Nephron (organoid): ENCODE measurements at regions not wholly inside any gene's neighbourhood (a gene's known extent, or its start where the extent isn't known, plus 50 kb on each side); places are given as distances from the start of the nearest gene placed in this dataset.

Experiments
- H3K27ac Mint-ChIP-seq, 3 experiments: 2 replicates each; pipeline ENCODE4 v1.8.0; 2020; ENCODE audit warnings: mixed read lengths in 3 of 3, mild to moderate bottlenecking in 2 of 3, moderate library complexity in 1 of 3
- H3K27me3 Mint-ChIP-seq: 2 replicates; pipeline ENCODE4 v1.8.0; 2021; ENCODE audit warnings: low read depth, mild to moderate bottlenecking, moderate library complexity, mixed read lengths
- H3K36me3 Mint-ChIP-seq: 2 replicates; pipeline ENCODE4 v1.8.0; 2020; ENCODE audit warnings: low read depth, mixed read lengths
- H3K4me1 Mint-ChIP-seq: 2 replicates; pipeline ENCODE4 v1.8.0; 2020; ENCODE audit warnings: mixed read lengths
- H3K4me3 Mint-ChIP-seq, 3 experiments: 2 replicates each; pipeline ENCODE4 v1.8.0; 2020; ENCODE audit warnings: mild to moderate bottlenecking in 3 of 3, mixed read lengths in 3 of 3, moderate library complexity in 2 of 3
- H3K9me3 Mint-ChIP-seq: 2 replicates; pipeline ENCODE4 v1.8.0; 2020; ENCODE audit warnings: mixed read lengths
- TF ChIP-seq, protein P1 (sequence below), 3 experiments: fragments of 200-600 bp; sonication (generic); IDR thresholded peaks; one replicate each; pipeline ENCODE4 v1.5.0; 2021; ENCODE audit warnings: antibody characterized with exemption in 3 of 3; ENCODE audit not compliant: unreplicated experiment in 3 of 3

DNA sequence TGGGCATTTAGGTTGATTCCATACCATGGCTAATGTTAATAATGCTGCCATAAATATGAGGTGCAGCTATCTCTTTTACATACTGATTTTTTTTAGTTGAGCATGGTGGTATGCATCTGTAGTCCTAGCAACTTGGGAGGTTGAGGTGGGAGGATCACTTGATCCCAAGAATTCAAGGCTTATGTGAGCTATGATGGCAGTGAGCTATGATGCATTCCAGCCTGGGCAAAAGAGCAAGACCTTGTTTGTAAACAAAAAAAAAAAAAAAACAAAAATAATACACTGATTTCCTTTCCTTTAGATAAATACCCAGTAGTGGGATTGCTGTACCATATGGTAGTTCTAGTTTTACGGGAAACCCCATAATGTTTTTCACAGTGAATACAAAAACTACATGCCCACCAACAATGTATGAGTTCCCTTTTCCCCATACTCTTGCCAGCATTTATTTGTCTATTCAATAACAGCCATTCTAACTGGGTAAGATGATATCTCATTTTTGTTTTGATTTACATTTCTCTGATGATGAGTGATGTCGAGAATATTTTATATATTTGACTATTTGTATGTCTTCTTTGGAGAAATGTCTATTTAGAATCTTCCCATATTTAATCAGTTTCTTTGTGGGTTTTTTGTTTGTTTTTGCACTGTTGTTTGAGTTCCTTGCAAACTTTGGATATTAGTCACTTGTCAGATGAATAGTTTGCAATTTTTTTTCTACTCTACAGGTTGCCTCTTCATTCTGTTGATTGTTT, 281.0 kb upstream of the KYNU start:
- no peak overlapping the region for H3K4me3 Mint-ChIP-seq
- H3K36me3 Mint-ChIP-seq: no peaks in the 10 kb centered on the region
- H3K27me3 Mint-ChIP-seq: no peaks in the 10 kb centered on the region
- H3K4me1 Mint-ChIP-seq: no peaks in the 10 kb centered on the region
- H3K9me3 Mint-ChIP-seq: no peaks in the 10 kb centered on the region
- no peak overlapping the region for H3K27ac Mint-ChIP-seq
- TF ChIP-seq, protein P1, sequence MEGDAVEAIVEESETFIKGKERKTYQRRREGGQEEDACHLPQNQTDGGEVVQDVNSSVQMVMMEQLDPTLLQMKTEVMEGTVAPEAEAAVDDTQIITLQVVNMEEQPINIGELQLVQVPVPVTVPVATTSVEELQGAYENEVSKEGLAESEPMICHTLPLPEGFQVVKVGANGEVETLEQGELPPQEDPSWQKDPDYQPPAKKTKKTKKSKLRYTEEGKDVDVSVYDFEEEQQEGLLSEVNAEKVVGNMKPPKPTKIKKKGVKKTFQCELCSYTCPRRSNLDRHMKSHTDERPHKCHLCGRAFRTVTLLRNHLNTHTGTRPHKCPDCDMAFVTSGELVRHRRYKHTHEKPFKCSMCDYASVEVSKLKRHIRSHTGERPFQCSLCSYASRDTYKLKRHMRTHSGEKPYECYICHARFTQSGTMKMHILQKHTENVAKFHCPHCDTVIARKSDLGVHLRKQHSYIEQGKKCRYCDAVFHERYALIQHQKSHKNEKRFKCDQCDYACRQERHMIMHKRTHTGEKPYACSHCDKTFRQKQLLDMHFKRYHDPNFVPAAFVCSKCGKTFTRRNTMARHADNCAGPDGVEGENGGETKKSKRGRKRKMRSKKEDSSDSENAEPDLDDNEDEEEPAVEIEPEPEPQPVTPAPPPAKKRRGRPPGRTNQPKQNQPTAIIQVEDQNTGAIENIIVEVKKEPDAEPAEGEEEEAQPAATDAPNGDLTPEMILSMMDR (IDR thresholded peaks at IDR 0.05; ENCODE audit: unreplicated experiment in 3 of 3): no peak

DNA sequence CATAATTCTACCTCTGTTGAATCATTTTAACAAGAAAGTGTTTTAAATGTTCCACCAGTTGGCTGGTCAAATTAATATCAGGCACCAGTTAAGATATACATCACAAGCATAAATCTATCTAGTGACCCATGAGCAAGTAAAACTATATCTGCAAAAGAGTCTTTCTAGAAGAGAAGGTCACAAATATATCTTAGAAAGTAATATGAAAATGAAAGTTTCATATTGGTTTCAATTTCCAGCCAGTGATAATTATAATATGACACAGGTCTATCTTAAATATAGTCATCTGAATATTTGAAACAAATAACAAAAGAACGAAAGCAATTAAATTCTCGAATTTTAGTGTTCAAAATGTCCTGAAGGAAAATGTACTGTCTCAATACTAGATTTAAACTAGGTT, 282.5 kb upstream of the KYNU start:
- no peaks in the 10 kb centered on the region for H3K4me1 Mint-ChIP-seq
- no peak overlapping the region for H3K27ac Mint-ChIP-seq
- TF ChIP-seq, protein P1 (IDR thresholded peaks at IDR 0.05; ENCODE audit: unreplicated experiment in 3 of 3): no peak
- no peak overlapping the region for H3K4me3 Mint-ChIP-seq
- H3K9me3 Mint-ChIP-seq: no peaks in the 10 kb centered on the region
- no peaks in the 10 kb centered on the region for H3K27me3 Mint-ChIP-seq
- no peaks in the 10 kb centered on the region for H3K36me3 Mint-ChIP-seq

DNA sequence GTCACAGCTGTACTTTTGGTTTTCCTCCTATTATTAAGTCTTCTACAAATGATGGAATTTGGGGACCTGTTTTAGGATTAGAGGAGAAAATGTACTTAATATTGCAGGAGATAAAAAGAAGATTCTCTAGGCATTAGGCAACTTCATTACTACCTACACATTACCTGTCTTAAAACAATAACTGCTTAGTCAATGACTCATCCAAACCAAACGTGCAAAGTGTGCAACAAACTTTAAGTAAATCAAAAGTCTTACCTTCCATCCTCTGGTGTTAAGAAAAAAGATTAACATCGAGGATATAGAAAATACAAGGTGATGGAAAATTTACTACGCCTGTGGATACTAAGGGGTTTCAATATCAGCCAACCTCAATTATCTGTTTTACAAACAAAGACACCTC, 285.3 kb upstream of the KYNU start:
- H3K4me3 Mint-ChIP-seq: no peak overlapping the region
- no peaks in the 10 kb centered on the region for H3K27me3 Mint-ChIP-seq
- no peaks in the 10 kb centered on the region for H3K36me3 Mint-ChIP-seq
- H3K27ac Mint-ChIP-seq: no peak overlapping the region
- no peaks in the 10 kb centered on the region for H3K4me1 Mint-ChIP-seq
- TF ChIP-seq, protein P1 (IDR thresholded peaks at IDR 0.05; ENCODE audit: unreplicated experiment in 3 of 3): no peak
- no peaks in the 10 kb centered on the region for H3K9me3 Mint-ChIP-seq

DNA sequence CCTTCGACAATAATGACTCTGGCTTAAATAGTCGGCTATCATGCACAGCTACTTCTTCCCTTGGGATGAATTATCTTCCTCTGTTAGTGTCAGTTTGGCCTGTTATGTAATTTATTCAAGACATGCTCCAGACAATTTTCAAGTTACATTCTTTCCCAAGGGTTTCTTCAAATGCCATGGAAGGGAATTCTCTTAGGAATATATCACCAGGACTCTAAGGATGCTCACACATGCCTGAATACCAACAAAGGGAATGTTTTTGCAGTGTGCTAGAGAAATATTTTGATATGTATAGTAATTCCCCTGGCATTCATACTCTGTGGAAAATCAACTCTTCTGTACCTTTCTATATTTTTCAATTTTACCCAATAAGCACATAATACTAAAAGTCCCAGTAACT, 286.0 kb upstream of the KYNU start:
- Mint-ChIP-seq H3K4me3 (no peak overlapping the region), H3K9me3 (no peaks in the 10 kb centered on the region), H3K27me3 (no peaks in the 10 kb centered on the region), H3K36me3 (no peaks in the 10 kb centered on the region), H3K27ac (no peak overlapping the region), H3K4me1 (no peaks in the 10 kb centered on the region)
- TF ChIP-seq, protein P1 (IDR thresholded peaks at IDR 0.05; ENCODE audit: unreplicated experiment in 3 of 3): no peak

DNA sequence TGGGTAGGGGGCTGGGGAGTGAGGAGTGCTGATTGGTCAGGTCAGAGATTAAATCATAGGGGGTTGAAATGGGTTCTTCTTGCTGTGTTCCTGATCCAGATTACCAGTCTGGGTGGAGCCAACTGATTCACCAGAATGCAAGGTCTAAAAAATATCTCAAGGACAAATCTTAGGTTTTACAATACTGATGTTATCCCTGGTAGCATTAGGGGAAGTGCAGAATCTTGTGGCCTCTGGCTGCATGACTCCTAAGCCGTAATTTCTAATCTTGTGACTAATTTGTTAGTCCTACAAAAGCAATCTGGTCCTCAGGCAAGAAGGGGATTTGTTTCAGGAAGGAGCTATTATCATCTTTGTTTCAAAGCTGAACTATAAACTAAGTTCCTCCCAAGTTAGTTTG, 289.2 kb upstream of the KYNU start:
- Mint-ChIP-seq H3K4me3 (no peak overlapping the region), H3K27ac (no peak overlapping the region), H3K9me3 (no peaks in the 10 kb centered on the region), H3K36me3 (no peaks in the 10 kb centered on the region), H3K4me1 (no peaks in the 10 kb centered on the region), H3K27me3 (no peaks in the 10 kb centered on the region)
- TF ChIP-seq, protein P1 (IDR thresholded peaks at IDR 0.05; ENCODE audit: unreplicated experiment in 3 of 3): no peak
